GM23338 (cell line): ENCODE measurements at regions not wholly inside any gene's neighbourhood (a gene's known extent, or its start where the extent isn't known, plus 50 kb on each side); places are given as distances from the start of the nearest gene placed in this dataset.
"Not testable (repeated sequence)": the region's sequence is repeated elsewhere in the genome, so short reads cannot be mapped to it uniquely, and the experiment has no call there.

Experiments
- CTCF ChIP-seq, 2 experiments: fragments of 200-600 bp in 1 of 2; sonication (generic) in 1 of 2; conservative IDR thresholded peaks; 2 replicates each; pipeline versions ENCODE4 v1.5.1 to v1.6.1; 2016 to 2017; ENCODE audit warnings: antibody characterized with exemption in 2 of 2, low read depth in 2 of 2, mild to moderate bottlenecking in 2 of 2, moderate library complexity in 1 of 2
- POLR2AphosphoS5 ChIP-seq: IDR thresholded peaks from 2 replicates; pipeline ENCODE4 v1.6.1; 2016; ENCODE audit warnings: antibody characterized with exemption, low read depth

GRCh38 chr1:87413846-87414245 is 85.2 kb downstream of the LMO4 start:
- TF ChIP-seq POLR2AphosphoS5; CTCF (conservative IDR thresholded peaks at IDR 0.05; ENCODE audit: low read depth in 2 of 2): not testable (repeated sequence)
